HepG2 (cell line): ENCODE measurements at regions not wholly inside any gene's neighbourhood (a gene's known extent, or its start where the extent isn't known, plus 50 kb on each side); places are given as distances from the start of the nearest gene placed in this dataset.

ENCODE experiments used
- RFX3 ChIP-seq: IDR thresholded peaks from 2 replicates; pipeline ENCODE4 v1.6.1; 2016; ENCODE audit warnings: missing biosample characterization, missing genetic modification reagents
- ZBTB39 ChIP-seq: sonication (generic); formaldehyde crosslinking; IDR thresholded peaks from 2 replicates; pipeline ENCODE4 v1.5.0; 2020; ENCODE audit warnings: missing genetic modification reagents
- ZNF142 ChIP-seq: sonication (generic); formaldehyde crosslinking; IDR thresholded peaks from 2 replicates; pipeline ENCODE4 v1.4.0; 2020; ENCODE audit warnings: missing genetic modification reagents

- TF ChIP-seq ZNF142 (CRISPR knock-in tag), result no peak
- TF ChIP-seq RFX3 (CRISPR knock-in tag), result no peak
- no peak for TF ChIP-seq ZBTB39 (CRISPR knock-in tag)
Observed at GRCh38 chr5:61915646-61916045, 390.4 kb upstream of the KIF2A start (continued).
